OCI-LY7 (cell line): ENCODE measurements at regions not wholly inside any gene's neighbourhood (a gene's known extent, or its start where the extent isn't known, plus 50 kb on each side); places are given as distances from the start of the nearest gene placed in this dataset.

Source experiments
- BruUV-seq: library from RNA; stranded (reverse); fragments of 400-500 nt; replicated peaks from 2 replicates; lab custom pipeline; 2021; lab: Mats Ljungman, UMichigan
- CTCF ChIA-PET: fragments of 300-600 bp; sonication (Branson Sonifier 250); formaldehyde crosslinking; loops from one replicate; lab custom pipeline; 2022; ENCODE audit warnings: antibody characterized with exemption; ENCODE audit not compliant: unreplicated experiment; lab: Charles Lee
- POLR2A ChIA-PET: fragments of 300-600 bp; sonication (Branson Sonifier 250); formaldehyde crosslinking; loops from one replicate; lab custom pipeline; 2022; ENCODE audit warnings: antibody characterized with exemption; lab: Charles Lee
- DNase-seq: peaks from one replicate; pipeline ENCODE4 v3.0.0-alpha.2; 2015; ENCODE audit warnings: low spot score
- H2AFZ ChIP-seq: fragments of 200-600 bp; sonication (generic), shearing (Covaris generic); 2 replicates; pipeline ENCODE4 v1.6.1; 2014; ENCODE audit warnings: mild to moderate bottlenecking, antibody characterized with exemption, low read length, moderate library complexity
- H3K27ac ChIP-seq: fragments of 200-600 bp; sonication (generic); 2 replicates; pipeline ENCODE4 v1.5.1; 2014; ENCODE audit warnings: mixed run types, low read depth, mild to moderate bottlenecking, moderate library complexity, low read length, inconsistent platforms; ENCODE audit not compliant: poor library complexity, severe bottlenecking
- H3K36me3 ChIP-seq: fragments of 200-600 bp; sonication (generic); 2 replicates; pipeline ENCODE4 v1.6.1; 2014; ENCODE audit warnings: mild to moderate bottlenecking, antibody characterized with exemption, low read length, moderate library complexity, mixed read lengths; ENCODE audit not compliant: insufficient read depth
- H3K4me1 ChIP-seq: fragments of 200-600 bp; sonication (generic); 2 replicates; pipeline ENCODE4 v1.5.1; 2014; ENCODE audit warnings: mild to moderate bottlenecking, low read length; ENCODE audit not compliant: insufficient read depth, poor library complexity, severe bottlenecking
- H3K4me2 ChIP-seq: fragments of 200-600 bp; sonication (generic); 2 replicates; pipeline ENCODE4 v1.6.1; 2014; ENCODE audit warnings: mild to moderate bottlenecking, low read length
- H3K4me3 ChIP-seq: fragments of 200-600 bp; sonication (generic); 2 replicates; pipeline ENCODE4 v1.5.1; 2014; ENCODE audit warnings: mild to moderate bottlenecking, low read depth, low read length; ENCODE audit not compliant: poor library complexity, severe bottlenecking
- H3K79me2 ChIP-seq: fragments of 200-600 bp; sonication (generic); 2 replicates; pipeline ENCODE4 v1.6.1; 2016; ENCODE audit warnings: low read depth, mild to moderate bottlenecking, low read length, moderate library complexity, mixed read lengths; ENCODE audit not compliant: insufficient read depth
- H3K9me2 ChIP-seq: fragments of 200-600 bp; sonication (generic); 2 replicates; pipeline ENCODE4 v1.6.1; 2016; ENCODE audit warnings: mild to moderate bottlenecking, low read length, mixed read lengths; ENCODE audit not compliant: insufficient read depth
- H3K9me3 ChIP-seq: fragments of 200-600 bp; sonication (generic); 2 replicates; pipeline ENCODE4 v1.6.1; 2014; ENCODE audit warnings: mild to moderate bottlenecking, mixed run types, low read length, mixed read lengths
- H4K20me1 ChIP-seq: fragments of 200-600 bp; sonication (generic); 2 replicates; pipeline ENCODE4 v1.6.1; 2014; ENCODE audit warnings: mild to moderate bottlenecking, antibody characterized with exemption, low read length, moderate library complexity, mixed read lengths; ENCODE audit not compliant: insufficient read depth
- CTCF ChIP-seq: fragments of 200-600 bp; sonication (generic); conservative IDR thresholded peaks from 2 replicates; pipeline ENCODE4 v1.5.1; 2014; ENCODE audit warnings: mild to moderate bottlenecking, antibody characterized with exemption, low read length, moderate library complexity, mixed read lengths
- EZH2phosphoT487 ChIP-seq: fragments of 200-600 bp; sonication (generic); IDR thresholded peaks from 2 replicates; pipeline ENCODE4 v1.6.1; 2018; ENCODE audit warnings: low read depth, borderline replicate concordance, mild to moderate bottlenecking, mixed run types, antibody characterized with exemption, low read length, moderate library complexity, mixed read lengths
- intact Hi-C: fragments of 100-400 bp; cut with micrococcal nuclease; formaldehyde crosslinking; loops from one replicate; pipeline ENCODE4 v1.10.0; 2022; ENCODE audit not compliant: unreplicated experiment

- ChIA-PET POLR2A (no interaction called here), CTCF (no interaction called here)
- no peaks in the 10 kb centered on the region for H4K20me1 ChIP-seq
- H3K4me2 ChIP-seq = no peak overlapping the region
- intact Hi-C loops = no loop called here
- no peaks in the 10 kb centered on the region for H3K4me1 ChIP-seq
- H3K36me3 ChIP-seq = no peaks in the 10 kb centered on the region
- no TSS peak for BruUV-seq
- TF ChIP-seq EZH2phosphoT487 = no peak
- TF ChIP-seq CTCF = no peak
- H3K79me2 ChIP-seq = no peaks in the 10 kb centered on the region
- DNase-seq = no peak
- no peak overlapping the region for H3K27ac ChIP-seq
- no peak overlapping the region for H3K4me3 ChIP-seq
- no peak overlapping the region for H2AFZ ChIP-seq
- no peaks in the 10 kb centered on the region for H3K9me2 ChIP-seq
- H3K9me3 ChIP-seq = no peaks in the 10 kb centered on the region
These were observed 404.2 kb upstream of the IRX2 start for GRCh38 chr5:3155717-3156116.

- no peaks in the 10 kb centered on the region for H4K20me1 ChIP-seq
- DNase-seq = no peak
- TF ChIP-seq CTCF (no peak), EZH2phosphoT487 (no peak)
- no peak overlapping the region for H3K4me2 ChIP-seq
- POLR2A ChIA-PET = no interaction called here
- H2AFZ ChIP-seq = no peak overlapping the region
- no peaks in the 10 kb centered on the region for H3K36me3 ChIP-seq
- no peak overlapping the region for H3K27ac ChIP-seq
- no TSS peak for BruUV-seq
- no peaks in the 10 kb centered on the region for H3K9me2 ChIP-seq
- no peaks in the 10 kb centered on the region for H3K79me2 ChIP-seq
- no peak overlapping the region for H3K4me3 ChIP-seq
- H3K4me1 ChIP-seq = no peaks in the 10 kb centered on the region
- intact Hi-C loops = no loop called here
- CTCF ChIA-PET = no interaction called here
- no peaks in the 10 kb centered on the region for H3K9me3 ChIP-seq
These were observed 403.6 kb upstream of the IRX2 start for GRCh38 chr5:3155046-3155445.

- no peaks in the 10 kb centered on the region for H3K4me1 ChIP-seq
- intact Hi-C loops = no loop called here
- TF ChIP-seq EZH2phosphoT487 (no peak), CTCF (no peak)
- no TSS peak for BruUV-seq
- H3K27ac ChIP-seq = no peak overlapping the region
- no peak overlapping the region for H3K4me2 ChIP-seq
- H3K36me3 ChIP-seq = no peaks in the 10 kb centered on the region
- no peak for DNase-seq
- POLR2A ChIA-PET = no interaction called here
- no peak overlapping the region for H3K4me3 ChIP-seq
- no peaks in the 10 kb centered on the region for H3K9me3 ChIP-seq
- H3K79me2 ChIP-seq = no peaks in the 10 kb centered on the region
- H4K20me1 ChIP-seq = no peaks in the 10 kb centered on the region
- no peak overlapping the region for H2AFZ ChIP-seq
- CTCF ChIA-PET = no interaction called here
- H3K9me2 ChIP-seq = no peaks in the 10 kb centered on the region
These were observed 402.4 kb upstream of the IRX2 start for GRCh38 chr5:3153906-3154305.
